Adrenal gland (tissue), 5 donors: ENCODE measurements at regions not wholly inside any gene's neighbourhood (a gene's known extent, or its start where the extent isn't known, plus 50 kb on each side); places are given as distances from the start of the nearest gene placed in this dataset.

ENCODE experiments used
- POLR2A ChIP-seq, 2 donors: fragments of 450-650 bp; IDR thresholded peaks; one replicate each; pipeline ENCODE4 v1.6.1; 2017; ENCODE audit warnings: antibody characterized with exemption in 2 of 2, mild to moderate bottlenecking in 2 of 2, moderate library complexity in 1 of 2
- TF ChIP-seq, protein P1 (sequence below), 6 experiments: fragments of 450-650 bp in 4 of 6; fragments of 200-600 bp in 2 of 6; sonication (generic) in 1 of 6; IDR thresholded peaks; 1 replicate in 5 of 6; 2 replicates in 1 of 6; pipeline versions ENCODE4 v1.5.1 to v1.8.0; 2016 to 2021; ENCODE audit warnings: antibody characterized with exemption in 6 of 6, mild to moderate bottlenecking in 2 of 6, moderate library complexity in 1 of 6
- donor health status: DM: no; HTN: no; CAD: no.

DNA sequence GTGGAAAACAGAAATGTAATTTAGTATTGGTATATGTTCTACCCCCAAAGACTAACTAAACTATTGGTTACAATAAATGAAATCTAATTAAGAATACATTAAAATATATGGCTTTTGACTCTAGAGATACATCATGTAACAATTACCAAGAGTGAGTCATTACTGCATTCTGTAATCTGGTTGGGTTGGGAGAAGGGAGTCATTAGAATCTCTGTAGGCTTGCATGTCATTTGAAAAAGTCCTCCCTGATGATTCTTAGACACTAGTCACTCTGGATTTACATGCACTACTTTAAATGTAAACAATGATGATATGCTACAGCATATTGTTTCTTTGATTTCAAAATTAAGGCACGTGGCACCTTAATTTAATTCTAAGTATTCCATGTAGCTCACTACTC is 293.4 kb upstream of the CHST9 start:
- TF ChIP-seq, protein P1, sequence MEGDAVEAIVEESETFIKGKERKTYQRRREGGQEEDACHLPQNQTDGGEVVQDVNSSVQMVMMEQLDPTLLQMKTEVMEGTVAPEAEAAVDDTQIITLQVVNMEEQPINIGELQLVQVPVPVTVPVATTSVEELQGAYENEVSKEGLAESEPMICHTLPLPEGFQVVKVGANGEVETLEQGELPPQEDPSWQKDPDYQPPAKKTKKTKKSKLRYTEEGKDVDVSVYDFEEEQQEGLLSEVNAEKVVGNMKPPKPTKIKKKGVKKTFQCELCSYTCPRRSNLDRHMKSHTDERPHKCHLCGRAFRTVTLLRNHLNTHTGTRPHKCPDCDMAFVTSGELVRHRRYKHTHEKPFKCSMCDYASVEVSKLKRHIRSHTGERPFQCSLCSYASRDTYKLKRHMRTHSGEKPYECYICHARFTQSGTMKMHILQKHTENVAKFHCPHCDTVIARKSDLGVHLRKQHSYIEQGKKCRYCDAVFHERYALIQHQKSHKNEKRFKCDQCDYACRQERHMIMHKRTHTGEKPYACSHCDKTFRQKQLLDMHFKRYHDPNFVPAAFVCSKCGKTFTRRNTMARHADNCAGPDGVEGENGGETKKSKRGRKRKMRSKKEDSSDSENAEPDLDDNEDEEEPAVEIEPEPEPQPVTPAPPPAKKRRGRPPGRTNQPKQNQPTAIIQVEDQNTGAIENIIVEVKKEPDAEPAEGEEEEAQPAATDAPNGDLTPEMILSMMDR (IDR thresholded peaks at IDR 0.05), result no peak
- no peak for TF ChIP-seq POLR2A (IDR thresholded peaks at IDR 0.05)
